WI38 (cell line): ENCODE measurements at regions not wholly inside any gene's neighbourhood (a gene's known extent, or its start where the extent isn't known, plus 50 kb on each side); places are given as distances from the start of the nearest gene placed in this dataset.

ENCODE experiments used
- H3K4me3 ChIP-seq: 2 replicates; pipeline ENCODE4 v1.5.1; 2011; ENCODE audit warnings: low read depth, mild to moderate bottlenecking, control low read depth, low read length
- CTCF ChIP-seq: IDR thresholded peaks from 2 replicates; pipeline ENCODE4 v1.5.1; 2012; ENCODE audit warnings: low read depth, mild to moderate bottlenecking, control low read depth, low read length

GRCh38 chr3:6110451-6110850 is 750.5 kb upstream of the GRM7 start:
- TF ChIP-seq CTCF: no peak
- no peak overlapping the region for H3K4me3 ChIP-seq

GRCh38 chr3:6112546-6112945 is 748.4 kb upstream of the GRM7 start:
- H3K4me3 ChIP-seq: no peak overlapping the region
- no peak for TF ChIP-seq CTCF

- H3K4me3 ChIP-seq: no peak overlapping the region
- TF ChIP-seq CTCF: no peak
Measured at GRCh38 chr3:6113338-6113737, 747.6 kb upstream of the GRM7 start.

GRCh38 chr3:6119367-6119766 is 741.5 kb upstream of the GRM7 start:
- TF ChIP-seq CTCF: no peak

GRCh38 chr3:6120786-6121185 is 740.1 kb upstream of the GRM7 start:
- no peak for TF ChIP-seq CTCF
- H3K4me3 ChIP-seq: no peak overlapping the region

More at GRCh38 chr3:6119367-6119766, 741.5 kb upstream of the GRM7 start:
- no peak overlapping the region for H3K4me3 ChIP-seq

GRCh38 chr3:6124875-6125274 is 736.0 kb upstream of the GRM7 start:
- no peak overlapping the region for H3K4me3 ChIP-seq
- TF ChIP-seq CTCF: no peak

- no peak for TF ChIP-seq CTCF
- H3K4me3 ChIP-seq: no peak overlapping the region
Measured at GRCh38 chr3:6125520-6125919, 735.4 kb upstream of the GRM7 start.
